Tibial nerve (tissue), 4 donors: ENCODE measurements at regions not wholly inside any gene's neighbourhood (a gene's known extent, or its start where the extent isn't known, plus 50 kb on each side); places are given as distances from the start of the nearest gene placed in this dataset.
A peak's percentile ranks its signal among the peaks of the same experiment; 100 is the strongest.

Experiments
- DNase-seq, 2 donors: peaks; one replicate each; pipeline ENCODE4 v3.0.0-alpha.2; 2019; ENCODE audit warnings: low spot score in 2 of 2
- H3K27ac ChIP-seq, 4 donors: fragments of 200-600 bp; sonication (generic) in 3 of 4; one replicate each; pipeline ENCODE4 v1.5.1; 2017 to 2019; ENCODE audit warnings: mild to moderate bottlenecking in 1 of 4
- H3K27me3 ChIP-seq, 2 donors: fragments of 200-600 bp; sonication (generic) in 1 of 2; one replicate each; pipeline versions ENCODE4 v1.5.1 to v1.6.0; 2017 to 2019
- H3K36me3 ChIP-seq, 3 donors: fragments of 200-600 bp; sonication (generic); one replicate each; pipeline ENCODE4 v1.5.1; 2018 to 2019
- H3K4me1 ChIP-seq, 4 donors: fragments of 200-600 bp; sonication (generic) in 3 of 4; one replicate each; pipeline ENCODE4 v1.5.1; 2017 to 2019
- H3K4me3 ChIP-seq, 4 donors: fragments of 200-600 bp; sonication (generic) in 3 of 4; one replicate each; pipeline ENCODE4 v1.5.1; 2017 to 2019; ENCODE audit warnings: mild to moderate bottlenecking in 1 of 4, moderate library complexity in 1 of 4
- H3K9me3 ChIP-seq, 4 donors: fragments of 200-600 bp; sonication (generic) in 3 of 4; one replicate each; pipeline ENCODE4 v1.5.1; 2017 to 2019
- CTCF ChIP-seq, 5 experiments: fragments of 200-600 bp in 3 of 5; fragments of 450-650 bp in 2 of 5; sonication (generic) in 3 of 5; IDR thresholded peaks; one replicate each; pipeline ENCODE4 v1.5.1; 2016 to 2019; ENCODE audit warnings: antibody characterized with exemption in 5 of 5, mild to moderate bottlenecking in 3 of 5, moderate library complexity in 2 of 5
- EP300 ChIP-seq, 2 donors: sonication (generic); formaldehyde crosslinking; IDR thresholded peaks; one replicate each; pipeline ENCODE4 v1.6.1; 2017; ENCODE audit warnings: antibody characterized with exemption in 2 of 2, mild to moderate bottlenecking in 1 of 2
- POLR2A ChIP-seq, 2 donors: fragments of 450-650 bp; IDR thresholded peaks; one replicate each; pipeline ENCODE4 v1.6.1; 2017; ENCODE audit warnings: antibody characterized with exemption in 2 of 2, mild to moderate bottlenecking in 2 of 2, moderate library complexity in 2 of 2
- WGBS, 2 donors: methylation state at CpG; one replicate each; pipeline ENCODE4 v1.1.5; 2018; 5-methylcytosine and 5-hydroxymethylcytosine counted together

- Histone ChIP-seq H3K4me3 (no peak overlapping the region), H3K27me3 (no peaks in the 10 kb centered on the region), H3K4me1 (peaks cover 0 to 9% (median 3%) of the 10 kb centered on the region in 4 donors), H3K9me3 (no peaks in the 10 kb centered on the region), H3K36me3 (no peaks in the 10 kb centered on the region), H3K27ac (no peak overlapping the region)
- no peak for TF ChIP-seq CTCF (IDR thresholded peaks at IDR 0.05)
- no peak for TF ChIP-seq POLR2A (IDR thresholded peaks at IDR 0.05)
- DNase-seq = no peak
- WGBS, 2 donors = 51 to 53% methylated on average over 7 of the region's 7 CpGs
Measured at GRCh38 chr3:40858364-40859115, 333.8 kb downstream of the ZNF621 start.

GRCh38 chr3:40862946-40863345 is 336.4 kb upstream of the CTNNB1 start:
- Histone ChIP-seq H3K27ac (no peak overlapping the region), H3K9me3 (no peaks in the 10 kb centered on the region), H3K36me3 (no peaks in the 10 kb centered on the region), H3K27me3 (no peaks in the 10 kb centered on the region), H3K4me1 (peaks cover 0 to 14% (median 5%) of the 10 kb centered on the region in 4 donors), H3K4me3 (no peak overlapping the region)
- 93% methylated on average over 2 of the region's 2 CpGs for WGBS, 2 donors
- TF ChIP-seq EP300 (IDR thresholded peaks at IDR 0.05) (no peak), POLR2A (IDR thresholded peaks at IDR 0.05) (no peak), CTCF (IDR thresholded peaks at IDR 0.05) (no peak)
- no peak for DNase-seq

GRCh38 chr3:40864146-40864782 is 335.0 kb upstream of the CTNNB1 start:
- H3K27ac ChIP-seq = peak overlapping the region in 1 of 4 donors; percentile 4
- DNase-seq = no peak
- H3K4me3 ChIP-seq = no peak overlapping the region
- no peaks in the 10 kb centered on the region for H3K9me3 ChIP-seq
- no peaks in the 10 kb centered on the region for H3K36me3 ChIP-seq
- no peaks in the 10 kb centered on the region for H3K27me3 ChIP-seq
- TF ChIP-seq POLR2A (IDR thresholded peaks at IDR 0.05) (no peak), CTCF (IDR thresholded peaks at IDR 0.05) (no peak), EP300 (IDR thresholded peaks at IDR 0.05) (no peak)
- WGBS, 2 donors = 66 to 76% methylated on average over 3 of the region's 3 CpGs
- H3K4me1 ChIP-seq = peaks cover 0 to 5% (median 2%) of the 10 kb centered on the region in 4 donors

GRCh38 chr3:40864915-40865314 is 334.4 kb upstream of the CTNNB1 start:
- 15 to 26% methylated on average over 1 of the region's 1 CpG for WGBS, 2 donors
- H3K27me3 ChIP-seq = no peaks in the 10 kb centered on the region
- H3K9me3 ChIP-seq = no peaks in the 10 kb centered on the region
- H3K27ac ChIP-seq = peak overlapping the region in 1 of 4 donors; percentile 34
- H3K4me3 ChIP-seq = no peak overlapping the region
- peaks cover 0 to 5% (median 2%) of the 10 kb centered on the region in 4 donors for H3K4me1 ChIP-seq
- H3K36me3 ChIP-seq = no peaks in the 10 kb centered on the region
- TF ChIP-seq CTCF (IDR thresholded peaks at IDR 0.05) (no peak), EP300 (IDR thresholded peaks at IDR 0.05) (no peak), POLR2A (IDR thresholded peaks at IDR 0.05) (no peak)
- no peak for DNase-seq

GRCh38 chr3:40867797-40868196 is 331.5 kb upstream of the CTNNB1 start:
- Histone ChIP-seq H3K4me3 (no peak overlapping the region), H3K27me3 (no peaks in the 10 kb centered on the region), H3K36me3 (no peaks in the 10 kb centered on the region), H3K27ac (no peak overlapping the region), H3K9me3 (no peaks in the 10 kb centered on the region), H3K4me1 (peaks cover 0 to 11% (median 3%) of the 10 kb centered on the region in 4 donors)
- no peak for DNase-seq
- WGBS, 2 donors = 77 to 90% methylated on average over 3 of the region's 3 CpGs
- TF ChIP-seq POLR2A (IDR thresholded peaks at IDR 0.05) = no peak
- no peak for TF ChIP-seq EP300 (IDR thresholded peaks at IDR 0.05)
- no peak for TF ChIP-seq CTCF (IDR thresholded peaks at IDR 0.05)
